Adrenal gland (tissue), 9 donors: ENCODE measurements at regions not wholly inside any gene's neighbourhood (a gene's known extent, or its start where the extent isn't known, plus 50 kb on each side); places are given as distances from the start of the nearest gene placed in this dataset.

Experiments
- DNase-seq, 7 donors: peaks; one replicate each; pipeline ENCODE4 v3.0.0-alpha.2; 2019 to 2020
- H3K27ac ChIP-seq, 5 donors: fragments of 200-600 bp; sonication (generic) in 4 of 5; 1 replicate in 3 of 5; 2 replicates in 2 of 5; pipeline versions ENCODE4 v1.5.1 to v1.8.0; 2016 to 2020; ENCODE audit warnings: mild to moderate bottlenecking in 1 of 5
- H3K27me3 ChIP-seq: fragments of 200-600 bp; 2 replicates; pipeline ENCODE4 v1.8.0; 2021
- H3K36me3 ChIP-seq, 2 donors: fragments of 200-600 bp; replicated peaks in 1 of 2; 1 replicate in 1 of 2; 2 replicates in 1 of 2; pipeline versions ENCODE4 v1.5.1 to v1.8.0; 2018 to 2022
- H3K4me1 ChIP-seq, 2 donors: fragments of 200-600 bp; replicated peaks in 1 of 2; 1 replicate in 1 of 2; 2 replicates in 1 of 2; pipeline versions ENCODE4 v1.5.1 to v1.8.0; 2018 to 2021
- H3K4me3 ChIP-seq, 4 donors: fragments of 200-600 bp; sonication (generic) in 3 of 4; one replicate each; pipeline ENCODE4 v1.5.1; 2016 to 2018
- H3K9me3 ChIP-seq, 3 donors: fragments of 200-600 bp; sonication (generic) in 1 of 3; replicated peaks in 1 of 3; 1 replicate in 2 of 3; 2 replicates in 1 of 3; pipeline versions ENCODE4 v1.5.1 to v1.8.0; 2016 to 2021
- POLR2A ChIP-seq, 2 donors: fragments of 450-650 bp; IDR thresholded peaks; one replicate each; pipeline ENCODE4 v1.6.1; 2017; ENCODE audit warnings: antibody characterized with exemption in 2 of 2, mild to moderate bottlenecking in 2 of 2, moderate library complexity in 1 of 2
- WGBS, 4 donors: extraction: QIAGEN DNeasy Blood & Tissue Kit in 2 of 4; methylation state at CpG; one replicate each; pipeline versions ENCODE4 v1.1.5 to v1.1.7; 2013 to 2017; 5-methylcytosine and 5-hydroxymethylcytosine counted together
- intact Hi-C, 2 donors: fragments of 100-400 bp; cut with DNase I; formaldehyde crosslinking; loops; one replicate each; pipeline versions ENCODE4 v1.14.1 to v1.15.0; 2022 to 2023
- TF ChIP-seq, protein P1 (sequence below), 6 experiments: fragments of 450-650 bp in 4 of 6; fragments of 200-600 bp in 2 of 6; sonication (generic) in 1 of 6; IDR thresholded peaks; 1 replicate in 5 of 6; 2 replicates in 1 of 6; pipeline versions ENCODE4 v1.5.1 to v1.8.0; 2016 to 2021; ENCODE audit warnings: antibody characterized with exemption in 6 of 6, mild to moderate bottlenecking in 2 of 6, moderate library complexity in 1 of 6
- donor health status: healthy with polysubstance abuse.
- donor health status: Bipolar disorder and iron deficiency.
- donor health status: DM: yes; HTN: yes; CAD: no.
- donor health status: DM: no; HTN: no; CAD: no.
- donor health status: DM: no; HTN: no; CAD: no.

DNA sequence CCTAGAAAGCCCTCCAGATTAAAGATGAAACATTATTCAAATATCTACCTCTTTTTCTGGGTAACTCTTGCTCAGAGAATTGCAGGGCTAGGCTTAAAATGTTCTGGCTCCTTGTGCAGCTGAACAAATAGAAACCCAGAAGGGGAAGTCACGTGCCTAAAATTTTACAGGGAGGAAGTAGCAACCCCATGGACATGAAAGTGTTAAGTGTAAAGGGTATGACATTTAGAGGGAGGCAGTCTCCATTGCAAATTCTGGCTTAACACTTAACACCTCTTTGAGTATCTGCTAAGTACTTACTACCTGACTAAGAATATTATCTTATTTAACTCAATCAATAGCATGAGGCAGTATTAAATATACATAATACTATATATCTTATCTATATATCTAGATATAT, 376.1 kb upstream of the ERCC4 start:
- TF ChIP-seq POLR2A (IDR thresholded peaks at IDR 0.05): no peak
- TF ChIP-seq, protein P1, sequence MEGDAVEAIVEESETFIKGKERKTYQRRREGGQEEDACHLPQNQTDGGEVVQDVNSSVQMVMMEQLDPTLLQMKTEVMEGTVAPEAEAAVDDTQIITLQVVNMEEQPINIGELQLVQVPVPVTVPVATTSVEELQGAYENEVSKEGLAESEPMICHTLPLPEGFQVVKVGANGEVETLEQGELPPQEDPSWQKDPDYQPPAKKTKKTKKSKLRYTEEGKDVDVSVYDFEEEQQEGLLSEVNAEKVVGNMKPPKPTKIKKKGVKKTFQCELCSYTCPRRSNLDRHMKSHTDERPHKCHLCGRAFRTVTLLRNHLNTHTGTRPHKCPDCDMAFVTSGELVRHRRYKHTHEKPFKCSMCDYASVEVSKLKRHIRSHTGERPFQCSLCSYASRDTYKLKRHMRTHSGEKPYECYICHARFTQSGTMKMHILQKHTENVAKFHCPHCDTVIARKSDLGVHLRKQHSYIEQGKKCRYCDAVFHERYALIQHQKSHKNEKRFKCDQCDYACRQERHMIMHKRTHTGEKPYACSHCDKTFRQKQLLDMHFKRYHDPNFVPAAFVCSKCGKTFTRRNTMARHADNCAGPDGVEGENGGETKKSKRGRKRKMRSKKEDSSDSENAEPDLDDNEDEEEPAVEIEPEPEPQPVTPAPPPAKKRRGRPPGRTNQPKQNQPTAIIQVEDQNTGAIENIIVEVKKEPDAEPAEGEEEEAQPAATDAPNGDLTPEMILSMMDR (IDR thresholded peaks at IDR 0.05): no peak
- Histone ChIP-seq H3K36me3 (no peaks in the 10 kb centered on the region), H3K4me3 (no peak overlapping the region), H3K27ac (no peak overlapping the region), H3K4me1 (no peaks in the 10 kb centered on the region), H3K27me3 (no peaks in the 10 kb centered on the region), H3K9me3 (no peaks in the 10 kb centered on the region)
- intact Hi-C loops: no loop called here
- no peak for DNase-seq
- WGBS, 4 donors: 33 to 61% (median 49%) methylated on average over 1 of the region's 1 CpG

DNA sequence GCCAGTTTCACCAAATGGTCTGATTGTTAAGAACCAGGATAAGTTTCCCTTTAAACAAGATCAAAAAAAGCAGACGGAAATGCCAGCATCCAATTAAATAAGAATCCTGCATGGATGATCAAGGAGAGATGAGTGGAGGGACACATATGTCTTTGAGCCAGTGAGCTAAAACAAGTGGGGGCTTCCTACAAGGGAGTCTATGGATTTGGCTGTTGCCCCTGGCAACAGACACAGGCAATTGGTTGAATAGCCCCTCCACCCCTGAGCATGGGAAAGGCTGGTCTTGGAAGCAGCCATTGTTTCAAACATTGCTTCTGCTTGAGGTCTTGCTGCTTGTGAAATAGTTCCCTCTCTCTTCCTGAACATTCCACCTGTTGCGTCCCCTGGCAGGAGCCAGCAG, 374.7 kb upstream of the ERCC4 start:
- Histone ChIP-seq H3K36me3 (no peaks in the 10 kb centered on the region), H3K9me3 (no peaks in the 10 kb centered on the region), H3K4me1 (no peaks in the 10 kb centered on the region), H3K27ac (no peak overlapping the region), H3K27me3 (no peaks in the 10 kb centered on the region), H3K4me3 (no peak overlapping the region)
- no peak for TF ChIP-seq POLR2A (IDR thresholded peaks at IDR 0.05)
- TF ChIP-seq, protein P1 (IDR thresholded peaks at IDR 0.05): no peak
- WGBS, 4 donors: 66 to 83% (median 74%) methylated on average over 2 of the region's 2 CpGs
- intact Hi-C loops: no loop called here
- no peak for DNase-seq

GRCh38 chr16:13550254-13550653, 369.7 kb upstream of the ERCC4 start:
- intact Hi-C loops: no loop called here
- Histone ChIP-seq H3K36me3 (no peaks in the 10 kb centered on the region), H3K4me3 (no peak overlapping the region), H3K27ac (no peak overlapping the region), H3K27me3 (peaks cover 8% of the 10 kb centered on the region), H3K4me1 (no peaks in the 10 kb centered on the region), H3K9me3 (no peaks in the 10 kb centered on the region)
- TF ChIP-seq POLR2A (IDR thresholded peaks at IDR 0.05): no peak
- TF ChIP-seq, protein P1 (IDR thresholded peaks at IDR 0.05): no peak
- no peak for DNase-seq
- WGBS, 4 donors: 65 to 76% (median 75%) methylated on average over 6 of the region's 6 CpGs

- Histone ChIP-seq H3K4me3 (no peak overlapping the region), H3K27ac (no peak overlapping the region), H3K9me3 (no peaks in the 10 kb centered on the region), H3K36me3 (no peaks in the 10 kb centered on the region), H3K4me1 (no peaks in the 10 kb centered on the region), H3K27me3 (peaks cover 8% of the 10 kb centered on the region)
- no peak for DNase-seq
- no peak for TF ChIP-seq POLR2A (IDR thresholded peaks at IDR 0.05)
- TF ChIP-seq, protein P1 (IDR thresholded peaks at IDR 0.05): no peak
- intact Hi-C loops: no loop called here
- WGBS, 4 donors: 58 to 66% (median 59%) methylated on average over 15 of the region's 15 CpGs
Measured at GRCh38 chr16:13552062-13552959, 367.6 kb upstream of the ERCC4 start.
